MM.1S (cell line): ENCODE measurements at regions not wholly inside any gene's neighbourhood (a gene's known extent, or its start where the extent isn't known, plus 50 kb on each side); places are given as distances from the start of the nearest gene placed in this dataset.
"Not testable (repeated sequence)": the region's sequence is repeated elsewhere in the genome, so short reads cannot be mapped to it uniquely, and the experiment has no call there.

Experiments used
- EZH2 ChIP-seq: fragments of 300-600 bp; sonication (generic); optimal IDR thresholded peaks from 2 replicates; pipeline ENCODE3; 2017; ENCODE audit warnings: low read depth, mild to moderate bottlenecking, antibody characterized with exemption, low read length, mixed read lengths
- EZH2phosphoT487 ChIP-seq: fragments of 300-600 bp; sonication (generic); IDR thresholded peaks from 2 replicates; pipeline ENCODE4 v1.6.1; 2018; ENCODE audit warnings: antibody characterized with exemption, low read length
- TF ChIP-seq, protein P1 (sequence below): fragments of 300-600 bp; sonication (generic); IDR thresholded peaks from 2 replicates; pipeline ENCODE4 v1.5.1; 2016; ENCODE audit warnings: antibody characterized with exemption, low read length, mixed read lengths

DNA sequence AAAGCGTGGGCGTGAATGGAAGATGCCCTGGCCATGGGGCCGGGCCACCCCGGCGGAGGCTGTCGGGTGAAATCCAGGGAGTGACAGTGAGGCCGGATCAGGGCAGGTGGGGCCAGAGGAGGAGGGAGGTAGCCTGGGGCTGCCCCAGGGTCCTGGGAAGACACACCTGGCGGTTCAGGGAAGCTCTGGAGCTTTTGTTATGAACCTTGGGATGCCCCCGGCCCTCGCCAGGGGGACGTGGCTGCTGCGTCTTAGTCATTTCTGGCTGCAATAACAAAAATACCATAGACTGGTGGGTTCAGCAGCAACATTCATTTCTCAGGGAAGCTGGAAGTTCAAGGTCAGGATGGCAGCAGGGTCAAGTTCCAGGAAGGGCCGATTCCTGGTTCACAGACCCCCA, 66.3 kb downstream of the TMEM121 start:
- TF ChIP-seq EZH2, EZH2phosphoT487: not testable (repeated sequence)
- TF ChIP-seq, protein P1, sequence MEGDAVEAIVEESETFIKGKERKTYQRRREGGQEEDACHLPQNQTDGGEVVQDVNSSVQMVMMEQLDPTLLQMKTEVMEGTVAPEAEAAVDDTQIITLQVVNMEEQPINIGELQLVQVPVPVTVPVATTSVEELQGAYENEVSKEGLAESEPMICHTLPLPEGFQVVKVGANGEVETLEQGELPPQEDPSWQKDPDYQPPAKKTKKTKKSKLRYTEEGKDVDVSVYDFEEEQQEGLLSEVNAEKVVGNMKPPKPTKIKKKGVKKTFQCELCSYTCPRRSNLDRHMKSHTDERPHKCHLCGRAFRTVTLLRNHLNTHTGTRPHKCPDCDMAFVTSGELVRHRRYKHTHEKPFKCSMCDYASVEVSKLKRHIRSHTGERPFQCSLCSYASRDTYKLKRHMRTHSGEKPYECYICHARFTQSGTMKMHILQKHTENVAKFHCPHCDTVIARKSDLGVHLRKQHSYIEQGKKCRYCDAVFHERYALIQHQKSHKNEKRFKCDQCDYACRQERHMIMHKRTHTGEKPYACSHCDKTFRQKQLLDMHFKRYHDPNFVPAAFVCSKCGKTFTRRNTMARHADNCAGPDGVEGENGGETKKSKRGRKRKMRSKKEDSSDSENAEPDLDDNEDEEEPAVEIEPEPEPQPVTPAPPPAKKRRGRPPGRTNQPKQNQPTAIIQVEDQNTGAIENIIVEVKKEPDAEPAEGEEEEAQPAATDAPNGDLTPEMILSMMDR, result not testable (repeated sequence)
